WTC11 (cell line): ENCODE measurements at regions not wholly inside any gene's neighbourhood (a gene's known extent, or its start where the extent isn't known, plus 50 kb on each side); places are given as distances from the start of the nearest gene placed in this dataset.

Source experiments
- ATAC-seq: fragments of 200-7000 bp; cut with Tn5 transposase; 2 replicates; pipeline ENCODE4 v1.10.0; 2021; ENCODE audit warnings: mild to moderate bottlenecking, moderate library complexity
- CTCF ChIA-PET: fragments of 300-600 bp; sonication (Branson Sonifier 250); formaldehyde crosslinking; loops from one replicate; lab custom pipeline; 2021; ENCODE audit warnings: antibody characterized with exemption; lab: Charles Lee
- POLR2A ChIA-PET: fragments of 350-600 bp; sonication (Branson Sonifier 250); formaldehyde crosslinking; loops from one replicate; lab custom pipeline; 2021; ENCODE audit warnings: antibody characterized with exemption; lab: Charles Lee
- DNase-seq: peaks from one replicate; pipeline ENCODE4 v3.0.0; 2021; ENCODE audit warnings: low spot score
- H3K27ac Mint-ChIP-seq: 2 replicates; pipeline ENCODE4 v1.8.0; 2021; ENCODE audit warnings: mixed read lengths
- H3K27me3 Mint-ChIP-seq: 2 replicates; pipeline ENCODE4 v1.8.0; 2021; ENCODE audit warnings: low read depth, mild to moderate bottlenecking, moderate library complexity, mixed read lengths
- H3K36me3 Mint-ChIP-seq: 2 replicates; pipeline ENCODE4 v1.8.0; 2021; ENCODE audit warnings: mixed read lengths
- H3K4me1 Mint-ChIP-seq: 2 replicates; pipeline ENCODE4 v1.8.0; 2022; ENCODE audit warnings: mixed read lengths
- H3K4me3 Mint-ChIP-seq: 2 replicates; pipeline ENCODE4 v1.8.0; 2021; ENCODE audit warnings: mild to moderate bottlenecking, moderate library complexity, mixed read lengths
- H3K9me3 Mint-ChIP-seq: 2 replicates; pipeline ENCODE4 v1.8.0; 2021; ENCODE audit warnings: mixed read lengths
- AR ChIP-seq: fragments of 250-450 bp; sonication (Bioruptor Pico); IDR thresholded peaks from 2 replicates; pipeline ENCODE4 v1.9.0; 2021; ENCODE audit warnings: mild to moderate bottlenecking
- ATF1 ChIP-seq: sonication (generic); formaldehyde crosslinking; IDR thresholded peaks from 2 replicates; pipeline ENCODE4 v1.8.1; 2023; ENCODE audit warnings: mild to moderate bottlenecking, moderate library complexity, missing genetic modification reagents
- ATF2 ChIP-seq: sonication (generic); formaldehyde crosslinking; IDR thresholded peaks from 2 replicates; pipeline ENCODE4 v1.8.1; 2022; ENCODE audit warnings: low read depth, missing genetic modification reagents, borderline replicate concordance
- CREB1 ChIP-seq: sonication (generic); formaldehyde crosslinking; IDR thresholded peaks from 2 replicates; pipeline ENCODE4 v1.8.0; 2023; ENCODE audit warnings: mild to moderate bottlenecking, missing genetic modification reagents
- CREM ChIP-seq: sonication (generic); formaldehyde crosslinking; IDR thresholded peaks from 2 replicates; pipeline ENCODE4 v1.8.1; 2022; ENCODE audit warnings: mild to moderate bottlenecking, missing genetic modification reagents, moderate library complexity
- ELF4 ChIP-seq: sonication (generic); formaldehyde crosslinking; IDR thresholded peaks from 2 replicates; pipeline ENCODE4 v1.8.1; 2022; ENCODE audit warnings: low read depth, mild to moderate bottlenecking, moderate library complexity, missing genetic modification reagents
- FOXP4 ChIP-seq: sonication (generic); formaldehyde crosslinking; IDR thresholded peaks from 2 replicates; pipeline ENCODE4 v1.8.0; 2022; ENCODE audit warnings: mild to moderate bottlenecking, missing genetic modification reagents
- JAZF1 ChIP-seq: fragments of 250-450 bp; sonication (Bioruptor Pico); IDR thresholded peaks from 2 replicates; pipeline ENCODE4 v1.9.0; 2021; ENCODE audit warnings: moderate library complexity, mild to moderate bottlenecking, inconsistent platforms
- NFE2L1 ChIP-seq: sonication (generic); formaldehyde crosslinking; IDR thresholded peaks from 2 replicates; pipeline ENCODE4 v1.8.1; 2023; ENCODE audit warnings: missing genetic modification reagents
- NFYB ChIP-seq: sonication (generic); formaldehyde crosslinking; conservative IDR thresholded peaks from 2 replicates; pipeline ENCODE4 v1.8.0; 2022; ENCODE audit warnings: low read depth, missing genetic modification reagents
- NR1H2 ChIP-seq: sonication (generic); formaldehyde crosslinking; IDR thresholded peaks from 2 replicates; pipeline ENCODE4 v1.9.0; 2021; ENCODE audit warnings: mild to moderate bottlenecking, moderate library complexity, missing genetic modification reagents
- OVOL2 ChIP-seq: fragments of 250-450 bp; sonication (Bioruptor Pico); IDR thresholded peaks from 2 replicates; pipeline ENCODE4 v1.9.0; 2021; ENCODE audit warnings: mild to moderate bottlenecking, borderline replicate concordance
- PRDM15 ChIP-seq: sonication (generic); formaldehyde crosslinking; IDR thresholded peaks from 2 replicates; pipeline ENCODE4 v1.8.0; 2022; ENCODE audit warnings: missing genetic modification reagents
- RELA ChIP-seq: sonication (generic); formaldehyde crosslinking; IDR thresholded peaks from 2 replicates; pipeline ENCODE4 v1.8.1; 2022; ENCODE audit warnings: missing genetic modification reagents, mild to moderate bottlenecking, borderline replicate concordance
- TCF7 ChIP-seq: sonication (generic); formaldehyde crosslinking; IDR thresholded peaks from 2 replicates; pipeline ENCODE4 v1.8.0; 2022; ENCODE audit warnings: mild to moderate bottlenecking, low read depth, missing genetic modification reagents, moderate library complexity
- ZBTB21 ChIP-seq: sonication (generic); formaldehyde crosslinking; IDR thresholded peaks from 2 replicates; pipeline ENCODE4 v1.8.1; 2023; ENCODE audit warnings: mild to moderate bottlenecking, missing genetic modification reagents, borderline replicate concordance
- ZNF138 ChIP-seq: sonication (generic); formaldehyde crosslinking; conservative IDR thresholded peaks from 2 replicates; pipeline ENCODE4 v1.8.1; 2022; ENCODE audit warnings: mild to moderate bottlenecking, moderate library complexity, missing genetic modification reagents
- ZNF317 ChIP-seq: sonication (generic); formaldehyde crosslinking; IDR thresholded peaks from 2 replicates; pipeline ENCODE4 v1.8.1; 2023; ENCODE audit warnings: low read depth, mild to moderate bottlenecking, moderate library complexity, missing genetic modification reagents, borderline replicate concordance
- ZNF671 ChIP-seq: fragments of 250-450 bp; sonication (Bioruptor Pico); IDR thresholded peaks from 2 replicates; pipeline ENCODE4 v1.8.0; 2021; ENCODE audit warnings: mild to moderate bottlenecking

- TF ChIP-seq FOXP4 (CRISPR knock-in tag) (no peak), ZNF138 (CRISPR knock-in tag) (no peak), ZNF671 (CRISPR knock-in tag) (no peak), ATF2 (CRISPR knock-in tag) (no peak)
These were observed 115.8 kb upstream of the CELF2 start (continued) for GRCh38 chr10:10901906-10902305.

- Mint-ChIP-seq H3K4me3 (no peak overlapping the region), H3K36me3 (no peaks in the 10 kb centered on the region), H3K27me3 (no peaks in the 10 kb centered on the region), H3K27ac (no peak overlapping the region), H3K9me3 (peaks cover 14% of the 10 kb centered on the region), H3K4me1 (no peaks in the 10 kb centered on the region)
- ChIA-PET POLR2A (no interaction called here), CTCF (no interaction called here)
- DNase-seq (no peak), ATAC-seq (no peak)
- no peak for TF ChIP-seq CREB1 (CRISPR knock-in tag)
- no peak for TF ChIP-seq CREM (CRISPR knock-in tag)
- no peak for TF ChIP-seq NFE2L1 (CRISPR knock-in tag)
- no peak for TF ChIP-seq ZNF317 (CRISPR knock-in tag)
- no peak for TF ChIP-seq ATF1
- TF ChIP-seq FOXP4 (CRISPR knock-in tag): no peak
- no peak for TF ChIP-seq ZBTB21
- no peak for TF ChIP-seq ELF4 (CRISPR knock-in tag)
- no peak for TF ChIP-seq AR
- TF ChIP-seq OVOL2: no peak
- no peak for TF ChIP-seq TCF7 (CRISPR knock-in tag)
- TF ChIP-seq NR1H2: no peak
- no peak for TF ChIP-seq NFYB (CRISPR knock-in tag)
- TF ChIP-seq PRDM15 (CRISPR knock-in tag): no peak
- no peak for TF ChIP-seq JAZF1
- no peak for TF ChIP-seq RELA
These were observed 114.7 kb upstream of the CELF2 start for GRCh38 chr10:10902951-10903350.
